Uterus (tissue), 2 donors: ENCODE measurements at regions not wholly inside any gene's neighbourhood (a gene's known extent, or its start where the extent isn't known, plus 50 kb on each side); places are given as distances from the start of the nearest gene placed in this dataset.

Source experiments
- POLR2A ChIP-seq, 2 donors: fragments of 450-650 bp; IDR thresholded peaks; one replicate each; pipeline ENCODE4 v1.6.1; 2016; ENCODE audit warnings: antibody characterized with exemption in 2 of 2, mild to moderate bottlenecking in 1 of 2, moderate library complexity in 1 of 2
- TF ChIP-seq, protein P1 (sequence below), 4 experiments: fragments of 200-600 bp in 2 of 4; fragments of 450-650 bp in 2 of 4; sonication (generic) in 2 of 4; IDR thresholded peaks; one replicate each; pipeline ENCODE4 v1.5.1; 2016 to 2019; ENCODE audit warnings: antibody characterized with exemption in 4 of 4, mild to moderate bottlenecking in 2 of 4, moderate library complexity in 1 of 4

DNA sequence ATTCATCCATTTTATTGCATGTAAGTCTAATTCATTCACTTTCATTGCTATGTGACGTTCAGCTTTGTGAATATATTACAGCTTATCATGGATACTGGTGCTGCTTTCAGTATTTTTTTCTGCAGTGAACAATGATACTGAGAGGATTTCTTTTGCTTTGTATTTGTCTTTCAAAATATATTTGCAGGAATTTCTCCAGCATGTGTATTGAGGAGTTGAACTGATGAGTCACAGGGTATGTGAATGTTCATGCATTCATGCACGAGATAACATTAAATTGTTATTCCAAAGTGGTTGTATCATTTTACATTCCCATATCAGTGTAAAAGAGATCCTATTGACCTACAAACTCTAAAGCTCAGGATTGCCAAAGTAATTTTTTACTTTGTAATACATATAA, 283.8 kb upstream of the ARSJ start:
- TF ChIP-seq, protein P1, sequence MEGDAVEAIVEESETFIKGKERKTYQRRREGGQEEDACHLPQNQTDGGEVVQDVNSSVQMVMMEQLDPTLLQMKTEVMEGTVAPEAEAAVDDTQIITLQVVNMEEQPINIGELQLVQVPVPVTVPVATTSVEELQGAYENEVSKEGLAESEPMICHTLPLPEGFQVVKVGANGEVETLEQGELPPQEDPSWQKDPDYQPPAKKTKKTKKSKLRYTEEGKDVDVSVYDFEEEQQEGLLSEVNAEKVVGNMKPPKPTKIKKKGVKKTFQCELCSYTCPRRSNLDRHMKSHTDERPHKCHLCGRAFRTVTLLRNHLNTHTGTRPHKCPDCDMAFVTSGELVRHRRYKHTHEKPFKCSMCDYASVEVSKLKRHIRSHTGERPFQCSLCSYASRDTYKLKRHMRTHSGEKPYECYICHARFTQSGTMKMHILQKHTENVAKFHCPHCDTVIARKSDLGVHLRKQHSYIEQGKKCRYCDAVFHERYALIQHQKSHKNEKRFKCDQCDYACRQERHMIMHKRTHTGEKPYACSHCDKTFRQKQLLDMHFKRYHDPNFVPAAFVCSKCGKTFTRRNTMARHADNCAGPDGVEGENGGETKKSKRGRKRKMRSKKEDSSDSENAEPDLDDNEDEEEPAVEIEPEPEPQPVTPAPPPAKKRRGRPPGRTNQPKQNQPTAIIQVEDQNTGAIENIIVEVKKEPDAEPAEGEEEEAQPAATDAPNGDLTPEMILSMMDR (IDR thresholded peaks at IDR 0.05), result no peak
- no peak for TF ChIP-seq POLR2A (IDR thresholded peaks at IDR 0.05)
